ENCODE measurements at regions not wholly inside any gene's neighbourhood (a gene's known extent, or its start where the extent isn't known, plus 50 kb on each side); places are given as distances from the start of the nearest gene placed in this dataset.

GRCh38 chr4:45939056-45939455, 184.8 kb downstream of the GABRG1 start:
- TF ChIP-seq JUN (IDR thresholded peaks at IDR 0.05; ENCODE audit: borderline replicate concordance, insufficient read depth, insufficient read length, low read depth): no peak
- no peak for TF ChIP-seq POLR2AphosphoS5 (IDR thresholded peaks at IDR 0.05; ENCODE audit: insufficient read depth, low read depth, low read length)
- no peak for TF ChIP-seq CTCF (IDR thresholded peaks at IDR 0.05; ENCODE audit: extremely low read depth in 1 of 2, insufficient read depth in 1 of 2, low read depth in 1 of 2, low read length in 2 of 2)
- TF ChIP-seq MYC (IDR thresholded peaks at IDR 0.05; ENCODE audit: low read depth, low read length): no peak
- TF ChIP-seq MAX (IDR thresholded peaks at IDR 0.05; ENCODE audit: insufficient read depth, insufficient read length): no peak
- Histone ChIP-seq H3K9me1 (replicated peaks; ENCODE audit: control insufficient read depth, extremely low read depth, insufficient read depth, low read length) (no peaks in the 10 kb centered on the region), H2AFZ (ENCODE audit: low read depth, low read length) (no peak overlapping the region), H3K4me2 (ENCODE audit: insufficient read depth, low read length) (no peak overlapping the region), H3K4me3 (replicated peaks in 1 of 3; ENCODE audit: insufficient read depth in 1 of 3, low read depth in 1 of 3, low read length in 3 of 3) (no peak overlapping the region), H3K9ac (replicated peaks; ENCODE audit: extremely low read depth, insufficient read depth, low read length) (no peak overlapping the region), H3K27me3 (ENCODE audit: control insufficient read depth in 2 of 2, insufficient read depth in 2 of 2, low read length in 2 of 2) (no peaks in the 10 kb centered on the region), H3K9me3 (replicated peaks; ENCODE audit: control insufficient read depth, insufficient read depth, low read length) (peaks cover 6% of the 10 kb centered on the region), H3K4me1 (ENCODE audit: control insufficient read depth, extremely low read depth, insufficient read depth, low read length) (no peaks in the 10 kb centered on the region), H3K79me2 (ENCODE audit: control insufficient read depth, insufficient read depth, low read length) (no peaks in the 10 kb centered on the region), H3K36me3 (ENCODE audit: control insufficient read depth in 2 of 2, extremely low read depth in 1 of 2, insufficient read depth in 2 of 2, low read length in 2 of 2) (no peaks in the 10 kb centered on the region), H4K20me1 (replicated peaks; ENCODE audit: control insufficient read depth, extremely low read depth, insufficient read depth, low read length) (no peaks in the 10 kb centered on the region), H3K27ac (ENCODE audit: insufficient read depth, low read depth, low read length) (no peak overlapping the region)
- no peak for DNase-seq (ENCODE audit: low read depth, low spot score)
- dilution Hi-C loops (cut with MboI; ENCODE audit: extremely low pct_ligation_motif_present, low sequenced_read_pairs): no loop called here
- POLR2A ChIA-PET: no interaction called here
- no peak for FAIRE-seq
- intact Hi-C loops (cut with micrococcal nuclease): no loop called here
- CTCF ChIA-PET: no interaction called here
- no TSS peak for BruUV-seq (replicated peaks)

GRCh38 chr4:45931154-45931553, 192.7 kb downstream of the GABRG1 start:
- Histone ChIP-seq H3K9ac (replicated peaks; ENCODE audit: extremely low read depth, insufficient read depth, low read length) (no peak overlapping the region), H3K4me2 (ENCODE audit: insufficient read depth, low read length) (no peak overlapping the region), H3K9me3 (replicated peaks; ENCODE audit: control insufficient read depth, insufficient read depth, low read length) (peaks cover 5% of the 10 kb centered on the region), H3K9me1 (replicated peaks; ENCODE audit: control insufficient read depth, extremely low read depth, insufficient read depth, low read length) (no peaks in the 10 kb centered on the region), H3K27me3 (ENCODE audit: control insufficient read depth in 2 of 2, insufficient read depth in 2 of 2, low read length in 2 of 2) (no peaks in the 10 kb centered on the region), H2AFZ (ENCODE audit: low read depth, low read length) (no peak overlapping the region), H3K4me1 (ENCODE audit: control insufficient read depth, extremely low read depth, insufficient read depth, low read length) (no peaks in the 10 kb centered on the region), H3K36me3 (ENCODE audit: control insufficient read depth in 2 of 2, extremely low read depth in 1 of 2, insufficient read depth in 2 of 2, low read length in 2 of 2) (no peaks in the 10 kb centered on the region), H4K20me1 (replicated peaks; ENCODE audit: control insufficient read depth, extremely low read depth, insufficient read depth, low read length) (no peaks in the 10 kb centered on the region), H3K4me3 (replicated peaks in 1 of 3; ENCODE audit: insufficient read depth in 1 of 3, low read depth in 1 of 3, low read length in 3 of 3) (no peak overlapping the region), H3K27ac (ENCODE audit: insufficient read depth, low read depth, low read length) (no peak overlapping the region), H3K79me2 (ENCODE audit: control insufficient read depth, insufficient read depth, low read length) (no peaks in the 10 kb centered on the region)
- FAIRE-seq (no peak), DNase-seq (ENCODE audit: low read depth, low spot score) (no peak)
- TF ChIP-seq POLR2A (IDR thresholded peaks at IDR 0.05; ENCODE audit: low read depth, low read length) (no peak), GATA2 (IDR thresholded peaks at IDR 0.05; ENCODE audit: insufficient read depth, insufficient read length, low read depth, low read length) (no peak), MYC (IDR thresholded peaks at IDR 0.05; ENCODE audit: low read depth, low read length) (no peak), CTCF (IDR thresholded peaks at IDR 0.05; ENCODE audit: extremely low read depth in 1 of 2, insufficient read depth in 1 of 2, low read depth in 1 of 2, low read length in 2 of 2) (no peak), MAX (IDR thresholded peaks at IDR 0.05; ENCODE audit: insufficient read depth, insufficient read length) (no peak)
- intact Hi-C loops (cut with micrococcal nuclease) (no loop called here), dilution Hi-C loops (cut with MboI; ENCODE audit: extremely low pct_ligation_motif_present, low sequenced_read_pairs) (no loop called here)
- ChIA-PET POLR2A (no interaction called here), CTCF (no interaction called here)
- no TSS peak for BruUV-seq (replicated peaks)

Measured in endothelial cell of umbilical vein (primary cell).